Panc1 (cell line): ENCODE measurements at regions not wholly inside any gene's neighbourhood (a gene's known extent, or its start where the extent isn't known, plus 50 kb on each side); places are given as distances from the start of the nearest gene placed in this dataset.

Source experiments
- POLR2AphosphoS5 ChIP-seq: IDR thresholded peaks from 2 replicates; pipeline ENCODE4 v1.6.1; 2012; ENCODE audit warnings: mild to moderate bottlenecking, low read depth, low read length, moderate library complexity
- TF ChIP-seq, protein P1 (sequence below): fragments of 450-650 bp; IDR thresholded peaks from 2 replicates; pipeline ENCODE4 v1.5.1; 2017; ENCODE audit warnings: mild to moderate bottlenecking

DNA sequence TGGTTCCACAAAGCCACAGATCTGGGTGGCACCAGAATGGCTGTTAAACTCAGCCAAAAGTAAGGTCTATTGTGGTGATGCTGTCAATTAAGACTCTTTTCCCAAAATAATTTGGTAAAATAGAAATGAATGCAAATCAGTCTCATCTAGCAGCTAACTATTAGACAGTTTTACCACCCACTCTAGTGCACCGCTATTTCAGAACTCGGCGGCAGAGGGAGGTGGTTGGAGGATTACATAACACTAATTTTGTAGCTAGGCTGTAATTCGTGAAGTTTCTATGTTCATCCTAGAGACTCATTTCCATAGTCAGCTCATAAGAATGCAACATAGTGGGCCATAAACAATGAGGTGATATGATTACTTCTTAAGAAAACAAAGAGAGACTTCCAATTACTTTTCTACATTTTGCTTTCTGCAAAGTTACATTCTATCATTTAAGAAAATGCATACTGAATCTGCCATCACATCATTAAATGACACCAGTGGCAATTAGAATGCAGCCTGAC, 413.8 kb downstream of the FBXO15 start:
- TF ChIP-seq, protein P1, sequence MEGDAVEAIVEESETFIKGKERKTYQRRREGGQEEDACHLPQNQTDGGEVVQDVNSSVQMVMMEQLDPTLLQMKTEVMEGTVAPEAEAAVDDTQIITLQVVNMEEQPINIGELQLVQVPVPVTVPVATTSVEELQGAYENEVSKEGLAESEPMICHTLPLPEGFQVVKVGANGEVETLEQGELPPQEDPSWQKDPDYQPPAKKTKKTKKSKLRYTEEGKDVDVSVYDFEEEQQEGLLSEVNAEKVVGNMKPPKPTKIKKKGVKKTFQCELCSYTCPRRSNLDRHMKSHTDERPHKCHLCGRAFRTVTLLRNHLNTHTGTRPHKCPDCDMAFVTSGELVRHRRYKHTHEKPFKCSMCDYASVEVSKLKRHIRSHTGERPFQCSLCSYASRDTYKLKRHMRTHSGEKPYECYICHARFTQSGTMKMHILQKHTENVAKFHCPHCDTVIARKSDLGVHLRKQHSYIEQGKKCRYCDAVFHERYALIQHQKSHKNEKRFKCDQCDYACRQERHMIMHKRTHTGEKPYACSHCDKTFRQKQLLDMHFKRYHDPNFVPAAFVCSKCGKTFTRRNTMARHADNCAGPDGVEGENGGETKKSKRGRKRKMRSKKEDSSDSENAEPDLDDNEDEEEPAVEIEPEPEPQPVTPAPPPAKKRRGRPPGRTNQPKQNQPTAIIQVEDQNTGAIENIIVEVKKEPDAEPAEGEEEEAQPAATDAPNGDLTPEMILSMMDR, result no peak
- TF ChIP-seq POLR2AphosphoS5, result no peak
